Thyroid gland (tissue), 4 donors: ENCODE measurements at regions not wholly inside any gene's neighbourhood (a gene's known extent, or its start where the extent isn't known, plus 50 kb on each side); places are given as distances from the start of the nearest gene placed in this dataset.

Experiments
- CTCF ChIP-seq, 6 experiments: fragments of 200-600 bp in 3 of 6; fragments of 450-650 bp in 3 of 6; sonication (generic) in 3 of 6; IDR thresholded peaks; one replicate each; pipeline ENCODE4 v1.5.1; 2016 to 2019; ENCODE audit warnings: antibody characterized with exemption in 6 of 6, mild to moderate bottlenecking in 2 of 6, inconsistent platforms in 1 of 6, moderate library complexity in 1 of 6
- POLR2A ChIP-seq, 2 donors: fragments of 450-650 bp; IDR thresholded peaks; one replicate each; pipeline ENCODE4 v1.6.1; 2017; ENCODE audit warnings: antibody characterized with exemption in 2 of 2, mild to moderate bottlenecking in 2 of 2, moderate library complexity in 1 of 2

- TF ChIP-seq CTCF (IDR thresholded peaks at IDR 0.05) (no peak), POLR2A (IDR thresholded peaks at IDR 0.05) (no peak)
Observed at GRCh38 chr12:126286203-126286602, 1221.0 kb downstream of the AACS start.
